ENCODE measurements at regions not wholly inside any gene's neighbourhood (a gene's known extent, or its start where the extent isn't known, plus 50 kb on each side); places are given as distances from the start of the nearest gene placed in this dataset.
"Not testable (repeated sequence)": the region's sequence is repeated elsewhere in the genome, so short reads cannot be mapped to it uniquely, and the experiment has no call there.

- DNase-seq, result no peak
Measured at GRCh38 chrX:52585892-52586291, 68.8 kb downstream of the SSX7 start.

GRCh38 chrX:52577464-52578173, 60.8 kb upstream of the XAGE1B start:
- no peak for DNase-seq

DNA sequence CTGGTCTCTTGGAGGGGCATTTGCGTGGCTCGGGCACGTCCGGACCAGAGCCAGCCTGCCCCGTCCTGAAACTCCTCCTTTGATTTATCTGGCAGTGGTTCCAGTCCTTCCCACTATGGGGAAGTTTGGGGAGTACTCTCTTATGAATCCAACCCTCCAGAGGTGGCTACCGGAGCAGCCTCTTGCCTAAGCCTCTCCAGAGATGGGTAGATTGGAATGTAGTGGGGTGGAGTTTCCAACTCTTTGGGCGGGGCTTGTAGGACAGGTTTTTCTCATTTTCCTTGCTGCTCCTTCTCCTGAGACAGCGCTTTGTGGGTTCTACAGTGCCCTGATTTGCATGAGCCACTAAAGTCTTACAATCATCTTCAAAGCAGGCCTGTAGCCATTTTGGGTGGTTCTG, 60.1 kb upstream of the XAGE1B start:
- DNase-seq, result no peak

- no peak for DNase-seq
Measured at GRCh38 chrX:52576474-52576873, 59.6 kb upstream of the XAGE1B start.

DNA sequence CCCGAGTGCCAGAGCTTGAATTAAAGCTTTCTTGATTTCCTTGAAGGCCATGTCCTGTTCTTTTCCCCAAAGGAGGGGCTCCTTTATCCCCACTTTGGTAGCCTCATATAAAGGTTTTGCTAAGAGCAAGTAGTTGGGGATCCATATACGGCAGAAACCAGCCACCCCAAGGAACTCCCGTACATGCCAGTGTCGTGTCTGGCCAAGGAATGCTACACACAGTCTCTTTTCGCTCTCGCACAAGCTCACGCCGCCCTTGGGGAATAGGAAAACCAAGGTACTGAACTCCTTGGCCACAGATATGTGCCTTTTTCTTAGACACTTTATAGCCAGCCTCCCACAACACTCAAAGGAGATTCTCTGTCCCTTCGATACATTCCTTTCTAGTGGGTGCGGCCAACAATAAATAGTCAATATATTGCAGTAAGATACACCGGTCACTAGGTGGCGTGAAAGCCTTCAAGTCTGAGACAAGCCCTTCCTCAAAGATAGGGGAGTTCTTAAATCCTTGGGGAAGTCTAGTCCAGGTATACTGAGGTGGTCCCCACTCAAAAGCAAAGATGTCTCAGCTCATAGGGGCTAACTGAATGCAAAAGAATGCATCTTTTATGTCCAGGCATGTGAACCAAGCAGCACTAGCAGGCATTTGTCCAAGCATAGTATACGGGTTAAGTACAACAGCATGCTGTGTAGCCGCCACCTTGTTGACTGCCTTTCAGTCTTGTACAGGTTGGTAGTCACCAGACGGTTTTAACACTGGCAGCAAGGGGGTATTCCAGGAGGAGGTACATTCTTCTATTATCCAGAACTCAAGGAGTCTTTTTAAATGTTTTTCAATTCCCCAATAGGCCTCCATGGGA, 57.8 kb upstream of the XAGE1B start:
- DNase-seq, result peak; percentile 23

- not testable (repeated sequence) for DNase-seq
Measured at GRCh38 chrX:52568146-52568545, 51.3 kb upstream of the XAGE1B start.
